GM19455 (cell line): ENCODE measurements at regions not wholly inside any gene's neighbourhood (a gene's known extent, or its start where the extent isn't known, plus 50 kb on each side); places are given as distances from the start of the nearest gene placed in this dataset.
"Not testable (repeated sequence)": the region's sequence is repeated elsewhere in the genome, so short reads cannot be mapped to it uniquely, and the experiment has no call there.

Experiments
- ATAC-seq: cut with Tn5 transposase; IDR thresholded peaks from one replicate; pipeline ENCODE4 v1.9.1; 2021; ENCODE audit not compliant: unreplicated experiment

GRCh38 chr7:109402107-109402506, 832.4 kb downstream of the DNAJB9 start:
- ATAC-seq = no peak

- ATAC-seq = no peak
These were observed 838.1 kb downstream of the DNAJB9 start for GRCh38 chr7:109407756-109408155.

GRCh38 chr7:109437957-109438356, 868.3 kb downstream of the DNAJB9 start:
- no peak for ATAC-seq

GRCh38 chr7:109449760-109450159, 880.1 kb downstream of the DNAJB9 start:
- ATAC-seq = no peak

- no peak for ATAC-seq
These were observed 886.4 kb downstream of the DNAJB9 start for GRCh38 chr7:109456116-109456515.

GRCh38 chr7:109460296-109460695, 890.6 kb downstream of the DNAJB9 start:
- no peak for ATAC-seq

GRCh38 chr7:109462171-109462570, 892.5 kb downstream of the DNAJB9 start:
- ATAC-seq = no peak

- ATAC-seq = not testable (repeated sequence)
These were observed 898.1 kb downstream of the DNAJB9 start for GRCh38 chr7:109467729-109468128.

- no peak for ATAC-seq
These were observed 903.5 kb downstream of the DNAJB9 start for GRCh38 chr7:109473172-109473571.

GRCh38 chr7:109476409-109476808, 906.7 kb downstream of the DNAJB9 start:
- ATAC-seq = no peak

GRCh38 chr7:109479388-109479787, 909.7 kb downstream of the DNAJB9 start:
- ATAC-seq = no peak

- ATAC-seq = not testable (repeated sequence)
These were observed 920.9 kb downstream of the DNAJB9 start for GRCh38 chr7:109490607-109491006.

GRCh38 chr7:109497053-109497452, 927.4 kb downstream of the DNAJB9 start:
- ATAC-seq = no peak

- ATAC-seq = no peak
These were observed 928.5 kb downstream of the DNAJB9 start for GRCh38 chr7:109498131-109498530.

GRCh38 chr7:109503421-109503820, 933.7 kb downstream of the DNAJB9 start:
- no peak for ATAC-seq

GRCh38 chr7:109522585-109522984, 952.9 kb downstream of the DNAJB9 start:
- no peak for ATAC-seq

- ATAC-seq = no peak
These were observed 958.2 kb downstream of the DNAJB9 start for GRCh38 chr7:109527833-109528232.

- no peak for ATAC-seq
These were observed 960.0 kb downstream of the DNAJB9 start for GRCh38 chr7:109529712-109530111.

GRCh38 chr7:109532262-109532992, 962.8 kb downstream of the DNAJB9 start:
- ATAC-seq = no peak

GRCh38 chr7:109545686-109546085, 976.0 kb downstream of the DNAJB9 start:
- no peak for ATAC-seq

- no peak for ATAC-seq
These were observed 980.0 kb downstream of the DNAJB9 start for GRCh38 chr7:109549471-109550193.

GRCh38 chr7:109552017-109552416, 982.3 kb downstream of the DNAJB9 start:
- no peak for ATAC-seq
